ENCODE measurements at regions not wholly inside any gene's neighbourhood (a gene's known extent, or its start where the extent isn't known, plus 50 kb on each side); places are given as distances from the start of the nearest gene placed in this dataset.

GRCh38 chr9:106112935-106113334 lies 418.6 kb downstream of the TMEM38B start:
- DNase-seq (ENCODE audit: extremely low read depth, low read depth), result no peak
- TF ChIP-seq, protein P1, sequence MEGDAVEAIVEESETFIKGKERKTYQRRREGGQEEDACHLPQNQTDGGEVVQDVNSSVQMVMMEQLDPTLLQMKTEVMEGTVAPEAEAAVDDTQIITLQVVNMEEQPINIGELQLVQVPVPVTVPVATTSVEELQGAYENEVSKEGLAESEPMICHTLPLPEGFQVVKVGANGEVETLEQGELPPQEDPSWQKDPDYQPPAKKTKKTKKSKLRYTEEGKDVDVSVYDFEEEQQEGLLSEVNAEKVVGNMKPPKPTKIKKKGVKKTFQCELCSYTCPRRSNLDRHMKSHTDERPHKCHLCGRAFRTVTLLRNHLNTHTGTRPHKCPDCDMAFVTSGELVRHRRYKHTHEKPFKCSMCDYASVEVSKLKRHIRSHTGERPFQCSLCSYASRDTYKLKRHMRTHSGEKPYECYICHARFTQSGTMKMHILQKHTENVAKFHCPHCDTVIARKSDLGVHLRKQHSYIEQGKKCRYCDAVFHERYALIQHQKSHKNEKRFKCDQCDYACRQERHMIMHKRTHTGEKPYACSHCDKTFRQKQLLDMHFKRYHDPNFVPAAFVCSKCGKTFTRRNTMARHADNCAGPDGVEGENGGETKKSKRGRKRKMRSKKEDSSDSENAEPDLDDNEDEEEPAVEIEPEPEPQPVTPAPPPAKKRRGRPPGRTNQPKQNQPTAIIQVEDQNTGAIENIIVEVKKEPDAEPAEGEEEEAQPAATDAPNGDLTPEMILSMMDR (IDR thresholded peaks at IDR 0.05; ENCODE audit: low read depth, low read length), result no peak

DNA sequence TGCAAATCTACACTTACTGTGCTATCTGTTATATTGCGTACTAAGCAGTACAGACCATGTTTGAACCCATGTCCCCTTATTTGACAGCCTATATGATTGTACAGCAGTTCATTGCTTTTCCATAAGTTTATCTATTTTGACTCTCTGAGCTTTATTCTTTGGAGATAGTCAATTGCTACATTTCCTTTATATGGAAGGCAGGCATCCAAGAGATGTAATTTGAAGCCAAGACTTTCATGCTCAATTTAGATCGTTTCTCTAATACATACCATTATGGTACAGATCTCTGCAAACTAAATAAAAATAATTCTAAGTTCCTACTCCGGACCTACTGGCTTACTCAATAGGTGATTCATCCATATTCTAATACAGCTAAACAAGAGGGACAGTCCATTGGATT lies 424.8 kb downstream of the TMEM38B start:
- no peak for DNase-seq (ENCODE audit: extremely low read depth, low read depth)
- TF ChIP-seq, protein P1 (IDR thresholded peaks at IDR 0.05; ENCODE audit: low read depth, low read length), result no peak

DNA sequence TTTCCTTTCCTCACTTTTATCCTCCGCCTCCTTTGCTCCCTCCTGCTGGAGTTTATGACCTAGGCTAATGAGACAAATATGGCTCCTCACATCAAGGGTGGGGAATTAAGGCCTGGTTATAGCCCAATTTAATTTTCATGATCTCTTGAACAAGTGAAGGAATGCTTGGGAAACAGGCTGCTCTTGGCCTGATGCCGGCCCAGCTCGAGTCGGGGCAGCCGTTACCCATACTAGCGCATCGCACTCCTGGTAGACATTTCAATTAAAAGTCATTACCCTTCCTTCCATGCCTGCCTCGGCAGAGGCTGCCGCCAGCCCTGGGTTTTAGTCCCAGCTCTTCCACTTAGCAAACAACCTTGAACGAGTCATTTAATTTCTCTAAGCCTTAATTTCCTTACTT lies 425.7 kb downstream of the TMEM38B start:
- TF ChIP-seq, protein P1 (IDR thresholded peaks at IDR 0.05; ENCODE audit: low read depth, low read length), result no peak
- no peak for DNase-seq (ENCODE audit: extremely low read depth, low read depth)

- no peak for DNase-seq (ENCODE audit: extremely low read depth, low read depth)
- TF ChIP-seq, protein P1 (IDR thresholded peaks at IDR 0.05; ENCODE audit: low read depth, low read length), result no peak
Observed at GRCh38 chr9:106127776-106128175, 433.4 kb downstream of the TMEM38B start.

DNA sequence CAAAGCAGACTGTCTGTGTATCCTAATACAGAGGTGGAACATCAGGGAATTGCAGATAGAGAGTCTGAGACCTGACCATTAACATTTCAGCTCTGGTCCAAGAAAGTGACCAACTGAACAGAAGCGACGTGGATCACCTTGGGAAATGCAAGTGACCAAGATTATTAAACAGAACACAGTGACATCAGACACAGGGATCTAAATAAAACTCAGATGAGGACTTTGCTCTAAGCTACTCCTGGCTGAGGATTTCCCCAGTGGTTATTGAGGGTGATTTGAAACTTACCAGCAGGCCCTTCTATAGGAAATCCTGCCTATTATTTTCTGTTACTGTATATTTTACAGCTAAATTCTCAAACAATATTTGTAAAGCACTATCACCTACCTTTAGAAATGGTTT lies 436.0 kb downstream of the TMEM38B start:
- TF ChIP-seq, protein P1 (IDR thresholded peaks at IDR 0.05; ENCODE audit: low read depth, low read length), result no peak
- DNase-seq (ENCODE audit: extremely low read depth, low read depth), result no peak

- DNase-seq (ENCODE audit: extremely low read depth, low read depth), result no peak
- TF ChIP-seq, protein P1 (IDR thresholded peaks at IDR 0.05; ENCODE audit: low read depth, low read length), result no peak
Observed at GRCh38 chr9:106143781-106144180, 449.4 kb downstream of the TMEM38B start.

- DNase-seq (ENCODE audit: extremely low read depth, low read depth), result no peak
- TF ChIP-seq, protein P1 (IDR thresholded peaks at IDR 0.05; ENCODE audit: low read depth, low read length), result no peak
Observed at GRCh38 chr9:106146066-106146840, 451.9 kb downstream of the TMEM38B start.
